WI38 (cell line): ENCODE measurements at regions not wholly inside any gene's neighbourhood (a gene's known extent, or its start where the extent isn't known, plus 50 kb on each side); places are given as distances from the start of the nearest gene placed in this dataset.

Source experiments
- H3K4me3 ChIP-seq: 2 replicates; pipeline ENCODE4 v1.5.1; 2011; ENCODE audit warnings: low read depth, mild to moderate bottlenecking, control low read depth, low read length
- TF ChIP-seq, protein P1 (sequence below): IDR thresholded peaks from 2 replicates; pipeline ENCODE4 v1.5.1; 2012; ENCODE audit warnings: low read depth, mild to moderate bottlenecking, control low read depth, low read length

DNA sequence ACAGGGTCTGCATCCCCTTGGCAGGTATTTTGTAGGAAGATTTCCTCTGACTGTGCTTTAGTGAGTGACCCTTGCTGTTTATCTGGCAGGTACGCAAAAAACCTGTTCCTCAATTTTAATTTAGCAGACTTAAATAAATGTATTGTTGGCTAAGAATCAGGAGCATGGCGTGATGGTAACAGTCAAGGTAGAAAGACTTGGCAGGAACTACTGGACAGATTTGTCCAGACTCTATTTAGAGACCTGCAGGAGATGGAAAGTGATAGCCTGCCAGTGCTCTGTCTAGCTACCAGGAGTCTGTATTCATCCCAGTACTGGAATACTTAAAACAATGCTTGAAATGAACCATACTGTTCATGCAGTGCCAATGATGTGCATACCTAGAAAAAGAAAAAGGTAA is 78.8 kb upstream of the MAST4 start:
- TF ChIP-seq, protein P1, sequence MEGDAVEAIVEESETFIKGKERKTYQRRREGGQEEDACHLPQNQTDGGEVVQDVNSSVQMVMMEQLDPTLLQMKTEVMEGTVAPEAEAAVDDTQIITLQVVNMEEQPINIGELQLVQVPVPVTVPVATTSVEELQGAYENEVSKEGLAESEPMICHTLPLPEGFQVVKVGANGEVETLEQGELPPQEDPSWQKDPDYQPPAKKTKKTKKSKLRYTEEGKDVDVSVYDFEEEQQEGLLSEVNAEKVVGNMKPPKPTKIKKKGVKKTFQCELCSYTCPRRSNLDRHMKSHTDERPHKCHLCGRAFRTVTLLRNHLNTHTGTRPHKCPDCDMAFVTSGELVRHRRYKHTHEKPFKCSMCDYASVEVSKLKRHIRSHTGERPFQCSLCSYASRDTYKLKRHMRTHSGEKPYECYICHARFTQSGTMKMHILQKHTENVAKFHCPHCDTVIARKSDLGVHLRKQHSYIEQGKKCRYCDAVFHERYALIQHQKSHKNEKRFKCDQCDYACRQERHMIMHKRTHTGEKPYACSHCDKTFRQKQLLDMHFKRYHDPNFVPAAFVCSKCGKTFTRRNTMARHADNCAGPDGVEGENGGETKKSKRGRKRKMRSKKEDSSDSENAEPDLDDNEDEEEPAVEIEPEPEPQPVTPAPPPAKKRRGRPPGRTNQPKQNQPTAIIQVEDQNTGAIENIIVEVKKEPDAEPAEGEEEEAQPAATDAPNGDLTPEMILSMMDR: no peak
- no peak overlapping the region for H3K4me3 ChIP-seq

DNA sequence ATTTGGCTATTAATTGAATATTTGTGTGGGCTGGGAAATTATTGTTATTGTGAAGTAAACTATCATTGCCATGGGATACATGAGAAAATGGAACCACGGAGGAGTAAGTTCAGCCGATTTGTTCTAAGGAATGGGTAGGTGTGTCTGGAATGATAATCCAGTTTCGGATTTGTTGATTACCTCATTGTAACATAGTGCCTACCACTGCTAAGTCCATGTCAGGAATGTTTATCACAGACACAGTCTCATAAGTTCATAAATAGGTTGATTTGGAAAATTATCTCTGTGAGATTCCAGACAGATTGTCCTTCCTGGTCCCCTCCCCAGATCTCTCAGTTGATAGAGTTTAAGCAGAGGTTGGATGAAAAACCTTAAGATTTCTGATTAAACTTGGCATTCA is 78.1 kb upstream of the MAST4 start:
- no peak overlapping the region for H3K4me3 ChIP-seq
- TF ChIP-seq, protein P1: no peak

DNA sequence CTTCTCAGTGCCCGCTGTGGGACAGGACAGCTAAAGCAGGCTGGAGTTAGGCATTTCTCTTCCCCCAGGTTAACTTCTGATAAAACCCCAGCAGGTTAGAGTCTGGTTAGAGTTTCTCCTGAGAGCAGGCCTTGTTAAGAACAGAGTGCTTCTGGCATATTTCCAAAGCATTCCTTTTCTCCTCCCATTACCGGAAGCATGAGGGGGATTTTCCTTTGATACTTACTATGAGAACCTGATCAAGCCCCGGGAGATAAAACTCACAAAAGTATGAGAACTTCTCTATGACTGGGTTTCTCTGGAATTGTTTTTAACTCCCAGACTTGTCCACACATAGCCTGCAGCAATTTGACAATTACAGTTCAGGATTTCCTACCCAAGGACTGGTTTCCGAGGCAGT is 77.4 kb upstream of the MAST4 start:
- TF ChIP-seq, protein P1: no peak

DNA sequence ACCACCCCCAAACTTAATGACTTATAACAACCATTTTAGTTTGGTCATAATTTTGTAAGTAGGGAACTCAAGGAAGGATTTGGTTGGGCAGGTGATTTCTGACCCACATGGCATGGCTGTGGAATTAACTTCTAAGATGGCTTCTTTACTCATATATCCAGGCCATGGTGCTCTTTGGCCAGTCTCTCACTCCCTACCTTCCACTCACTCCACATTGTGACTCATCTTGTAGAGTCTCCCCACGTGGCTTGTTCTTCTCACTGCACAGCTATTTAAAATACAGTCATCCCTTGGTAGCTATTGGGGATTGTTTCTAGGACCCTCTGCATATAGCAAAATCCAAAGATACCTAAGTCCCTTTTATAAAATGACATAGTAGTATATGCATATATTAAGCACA is 76.6 kb upstream of the MAST4 start:
- TF ChIP-seq, protein P1: no peak
- no peak overlapping the region for H3K4me3 ChIP-seq

More for the DNA sequence above, 77.4 kb upstream of the MAST4 start:
- H3K4me3 ChIP-seq: no peak overlapping the region

DNA sequence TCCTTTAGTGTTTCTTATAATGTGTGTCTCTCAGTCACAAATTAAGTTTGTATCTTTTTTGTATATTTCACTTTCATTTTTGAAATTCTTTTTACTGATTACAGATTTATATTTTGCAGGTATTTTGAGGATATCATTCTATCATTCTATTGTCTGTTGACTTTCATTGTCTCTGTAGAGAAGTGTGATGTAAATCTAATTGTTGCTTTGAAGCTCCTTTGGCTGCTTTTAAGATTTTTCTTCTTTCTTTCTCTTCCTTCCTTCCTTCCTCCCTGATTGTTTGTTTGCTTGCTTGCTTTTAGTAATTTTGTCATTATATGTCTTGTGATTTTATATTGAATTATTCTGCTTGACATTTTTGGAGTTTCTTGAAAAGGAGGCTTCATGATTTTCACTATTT is 75.3 kb upstream of the MAST4 start:
- H3K4me3 ChIP-seq: no peak overlapping the region
- TF ChIP-seq, protein P1: no peak

DNA sequence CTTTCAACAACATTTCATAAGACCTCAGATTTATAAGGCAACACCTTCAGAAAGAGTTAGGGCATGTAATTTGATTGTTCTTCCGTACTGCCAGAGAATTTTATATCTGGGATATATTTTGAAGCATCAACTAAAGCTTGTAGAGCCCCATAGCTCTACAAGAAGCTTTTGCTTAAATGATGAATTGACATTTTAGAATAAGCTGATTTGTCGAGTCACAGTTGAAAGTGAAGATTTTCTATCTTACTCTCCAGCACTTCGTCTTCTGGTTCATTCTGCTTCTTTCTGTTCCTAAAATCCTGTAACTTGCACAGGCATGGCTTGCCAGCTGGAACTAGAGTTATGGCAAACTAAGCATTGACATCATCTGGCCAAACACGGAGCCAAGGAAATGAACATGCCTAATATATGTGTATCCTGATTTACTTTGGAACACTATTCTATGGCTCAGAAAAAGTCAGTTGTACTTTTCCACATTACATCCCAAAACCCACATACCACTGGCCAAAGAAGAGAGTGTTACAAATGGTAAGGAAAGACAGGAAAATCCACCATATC is 68.6 kb upstream of the MAST4 start:
- TF ChIP-seq, protein P1: no peak
- H3K4me3 ChIP-seq: no peak overlapping the region

DNA sequence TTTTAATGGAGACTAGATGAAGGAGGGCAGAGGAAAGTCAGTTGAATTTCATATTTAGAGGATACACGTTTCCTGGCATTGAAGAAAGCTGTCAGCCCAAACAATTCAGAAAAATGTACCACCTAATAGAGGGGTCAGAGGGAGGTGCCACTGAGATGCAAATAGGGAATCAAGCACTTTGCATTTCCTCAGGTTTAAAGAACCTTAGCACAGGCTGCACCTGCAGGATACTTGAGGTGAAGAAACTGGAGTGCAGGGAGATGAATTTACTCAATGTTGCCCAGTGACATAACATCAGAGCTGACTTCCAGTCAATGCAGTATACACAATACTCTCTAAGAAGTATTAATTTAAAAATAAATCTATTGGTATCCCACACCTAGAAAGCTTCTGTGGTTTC is 67.0 kb upstream of the MAST4 start:
- TF ChIP-seq, protein P1: no peak
- H3K4me3 ChIP-seq: no peak overlapping the region
